Upper lobe of left lung (tissue), 6 donors: ENCODE measurements at regions not wholly inside any gene's neighbourhood (a gene's known extent, or its start where the extent isn't known, plus 50 kb on each side); places are given as distances from the start of the nearest gene placed in this dataset.

Source experiments
- ATAC-seq, 2 donors: fragments of 200-7000 bp; cut with Tn5 transposase; one replicate each; pipeline ENCODE4 v1.9.1; 2022; ENCODE audit warnings: mild to moderate bottlenecking in 2 of 2, moderate library complexity in 2 of 2; ENCODE audit not compliant: low FRiP score in 2 of 2
- DNase-seq, 2 donors: peaks; one replicate each; pipeline ENCODE4 v3.0.0-alpha.2; 2019 to 2020
- H3K27ac ChIP-seq, 4 donors: fragments of 200-600 bp; sonication (generic); one replicate each; pipeline ENCODE4 v1.5.1; 2016 to 2019
- H3K27me3 ChIP-seq, 4 donors: fragments of 200-600 bp; sonication (generic); one replicate each; pipeline ENCODE4 v1.5.1; 2017 to 2019
- H3K36me3 ChIP-seq, 4 donors: fragments of 200-600 bp; sonication (generic); one replicate each; pipeline ENCODE4 v1.5.1; 2016 to 2019
- H3K4me1 ChIP-seq, 4 donors: fragments of 200-600 bp; sonication (generic); one replicate each; pipeline ENCODE4 v1.5.1; 2018 to 2019
- H3K4me3 ChIP-seq, 4 donors: fragments of 200-600 bp; sonication (generic); one replicate each; pipeline ENCODE4 v1.5.1; 2017 to 2019; ENCODE audit warnings: mild to moderate bottlenecking in 2 of 4, moderate library complexity in 1 of 4
- H3K9me3 ChIP-seq, 4 donors: fragments of 200-600 bp; sonication (generic); one replicate each; pipeline ENCODE4 v1.5.1; 2018 to 2019
- EP300 ChIP-seq, 4 donors: sonication (generic); formaldehyde crosslinking; IDR thresholded peaks; one replicate each; pipeline ENCODE4 v1.5.1; 2017; ENCODE audit warnings: antibody characterized with exemption in 4 of 4, control low read depth in 2 of 4
- POLR2A ChIP-seq, 4 donors: fragments of 450-650 bp; IDR thresholded peaks; one replicate each; pipeline ENCODE4 v1.5.1; 2016 to 2017; ENCODE audit warnings: antibody characterized with exemption in 4 of 4, mild to moderate bottlenecking in 2 of 4
- POLR2AphosphoS5 ChIP-seq, 2 donors: sonication (generic); formaldehyde crosslinking; IDR thresholded peaks; one replicate each; pipeline ENCODE4 v1.5.1; 2017; ENCODE audit warnings: antibody characterized with exemption in 2 of 2
- WGBS, 2 donors: methylation state at CpG; one replicate each; pipeline ENCODE4 v1.1.5; 2017 to 2018; 5-methylcytosine and 5-hydroxymethylcytosine counted together
- TF ChIP-seq, protein P1 (sequence below), 6 experiments: fragments of 450-650 bp in 4 of 6; fragments of 200-600 bp in 2 of 6; sonication (generic) in 2 of 6; IDR thresholded peaks; one replicate each; pipeline ENCODE4 v1.5.1; 2016 to 2019; ENCODE audit warnings: antibody characterized with exemption in 6 of 6
- donor health status: DM: no; HTN: no; CAD: no; lungs with moderate emphysema.
- donor health status: DM: no; HTN: yes; CAD: no; lungs with severe emphysema.

DNA sequence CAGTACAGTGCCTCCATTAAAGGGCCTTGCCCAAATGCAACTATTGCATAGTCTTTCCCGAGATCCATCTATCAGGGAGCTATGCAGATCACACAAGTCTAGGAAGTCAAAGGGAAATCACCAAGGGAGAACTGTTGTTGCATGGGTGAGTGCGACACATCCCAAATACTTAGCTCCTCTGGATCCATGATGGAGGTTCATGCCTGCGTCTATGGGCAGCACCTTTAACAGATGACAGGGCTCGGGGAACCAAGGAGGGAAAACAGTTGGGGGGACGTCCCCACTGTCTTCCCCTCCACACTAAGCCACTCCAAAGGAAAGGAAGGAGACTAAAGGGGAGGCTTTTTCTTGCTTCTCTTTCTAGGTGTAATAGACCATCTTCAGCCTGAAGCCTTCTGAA is 552.8 kb upstream of the PKDCC start:
- Histone ChIP-seq H3K4me3 (no peak overlapping the region), H3K27me3 (no peaks in the 10 kb centered on the region), H3K9me3 (peaks cover 15 to 54% (median 39%) of the 10 kb centered on the region in 4 donors), H3K4me1 (no peaks in the 10 kb centered on the region), H3K27ac (no peak overlapping the region), H3K36me3 (no peaks in the 10 kb centered on the region)
- DNase-seq, result no peak
- peak in 1 of 2 donors; percentile 48 for ATAC-seq
- TF ChIP-seq, protein P1, sequence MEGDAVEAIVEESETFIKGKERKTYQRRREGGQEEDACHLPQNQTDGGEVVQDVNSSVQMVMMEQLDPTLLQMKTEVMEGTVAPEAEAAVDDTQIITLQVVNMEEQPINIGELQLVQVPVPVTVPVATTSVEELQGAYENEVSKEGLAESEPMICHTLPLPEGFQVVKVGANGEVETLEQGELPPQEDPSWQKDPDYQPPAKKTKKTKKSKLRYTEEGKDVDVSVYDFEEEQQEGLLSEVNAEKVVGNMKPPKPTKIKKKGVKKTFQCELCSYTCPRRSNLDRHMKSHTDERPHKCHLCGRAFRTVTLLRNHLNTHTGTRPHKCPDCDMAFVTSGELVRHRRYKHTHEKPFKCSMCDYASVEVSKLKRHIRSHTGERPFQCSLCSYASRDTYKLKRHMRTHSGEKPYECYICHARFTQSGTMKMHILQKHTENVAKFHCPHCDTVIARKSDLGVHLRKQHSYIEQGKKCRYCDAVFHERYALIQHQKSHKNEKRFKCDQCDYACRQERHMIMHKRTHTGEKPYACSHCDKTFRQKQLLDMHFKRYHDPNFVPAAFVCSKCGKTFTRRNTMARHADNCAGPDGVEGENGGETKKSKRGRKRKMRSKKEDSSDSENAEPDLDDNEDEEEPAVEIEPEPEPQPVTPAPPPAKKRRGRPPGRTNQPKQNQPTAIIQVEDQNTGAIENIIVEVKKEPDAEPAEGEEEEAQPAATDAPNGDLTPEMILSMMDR (IDR thresholded peaks at IDR 0.05), result no peak
- TF ChIP-seq POLR2A (IDR thresholded peaks at IDR 0.05) (no peak), POLR2AphosphoS5 (IDR thresholded peaks at IDR 0.05) (no peak), EP300 (IDR thresholded peaks at IDR 0.05) (no peak)
- WGBS, 2 donors, result 69 to 74% methylated on average over 5 of the region's 5 CpGs

DNA sequence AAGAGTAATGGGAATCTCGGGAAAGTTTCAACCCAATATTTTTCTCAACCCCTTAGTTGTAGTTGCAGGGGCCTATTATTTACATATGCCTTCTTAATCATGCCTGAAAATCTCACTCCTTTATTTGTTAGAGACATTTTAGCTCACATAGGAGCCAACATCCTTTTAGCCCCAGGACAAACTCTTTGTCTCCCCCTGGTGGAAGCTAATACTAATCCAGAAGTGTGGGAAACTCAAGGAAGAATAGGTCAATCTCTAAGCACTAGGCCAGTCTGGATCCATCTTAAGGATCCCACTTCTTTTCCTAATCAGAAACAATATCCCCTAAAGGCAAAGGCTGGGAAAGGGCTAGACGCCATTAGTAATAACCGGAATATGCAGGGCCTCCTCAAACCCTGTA is 550.9 kb upstream of the PKDCC start:
- Histone ChIP-seq H3K4me1 (no peaks in the 10 kb centered on the region), H3K27me3 (no peaks in the 10 kb centered on the region), H3K36me3 (no peaks in the 10 kb centered on the region), H3K4me3 (no peak overlapping the region), H3K9me3 (peaks cover 15 to 64% (median 48%) of the 10 kb centered on the region in 4 donors), H3K27ac (no peak overlapping the region)
- ATAC-seq (no peak), DNase-seq (no peak)
- 96 to 98% methylated on average over 3 of the region's 3 CpGs for WGBS, 2 donors
- TF ChIP-seq POLR2AphosphoS5 (IDR thresholded peaks at IDR 0.05) (no peak), EP300 (IDR thresholded peaks at IDR 0.05) (no peak), POLR2A (IDR thresholded peaks at IDR 0.05) (no peak)
- TF ChIP-seq, protein P1 (IDR thresholded peaks at IDR 0.05), result no peak

DNA sequence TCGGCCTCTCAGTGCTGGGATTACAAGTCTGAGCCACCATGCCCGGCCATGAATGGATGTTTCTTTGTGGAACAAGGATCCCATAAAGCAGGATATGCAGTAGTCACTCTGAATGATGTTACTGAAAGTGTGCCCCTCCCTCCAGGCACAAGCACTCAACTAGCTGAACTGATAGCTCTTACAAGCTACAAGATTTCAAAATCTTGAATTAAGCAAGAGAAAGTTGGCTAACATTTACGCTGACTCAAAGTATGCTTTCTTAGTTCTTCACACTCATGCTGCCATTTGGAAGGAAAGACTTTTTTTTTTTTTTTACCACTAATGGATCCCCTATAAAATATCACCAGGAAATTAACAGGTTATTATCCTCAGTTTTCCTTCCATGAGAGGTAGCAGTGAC is 549.0 kb upstream of the PKDCC start:
- ATAC-seq (no peak), DNase-seq (no peak)
- H3K36me3 ChIP-seq, result no peaks in the 10 kb centered on the region
- TF ChIP-seq EP300 (IDR thresholded peaks at IDR 0.05), result no peak
- TF ChIP-seq, protein P1 (IDR thresholded peaks at IDR 0.05), result no peak
- TF ChIP-seq POLR2A (IDR thresholded peaks at IDR 0.05), result no peak
- no peak for TF ChIP-seq POLR2AphosphoS5 (IDR thresholded peaks at IDR 0.05)
- no peak overlapping the region for H3K27ac ChIP-seq
- H3K27me3 ChIP-seq, result no peaks in the 10 kb centered on the region
- no peaks in the 10 kb centered on the region for H3K4me1 ChIP-seq
- H3K9me3 ChIP-seq, result peaks cover 15 to 59% (median 47%) of the 10 kb centered on the region in 4 donors
- 69 to 73% methylated on average over 3 of the region's 3 CpGs for WGBS, 2 donors
- H3K4me3 ChIP-seq, result no peak overlapping the region

DNA sequence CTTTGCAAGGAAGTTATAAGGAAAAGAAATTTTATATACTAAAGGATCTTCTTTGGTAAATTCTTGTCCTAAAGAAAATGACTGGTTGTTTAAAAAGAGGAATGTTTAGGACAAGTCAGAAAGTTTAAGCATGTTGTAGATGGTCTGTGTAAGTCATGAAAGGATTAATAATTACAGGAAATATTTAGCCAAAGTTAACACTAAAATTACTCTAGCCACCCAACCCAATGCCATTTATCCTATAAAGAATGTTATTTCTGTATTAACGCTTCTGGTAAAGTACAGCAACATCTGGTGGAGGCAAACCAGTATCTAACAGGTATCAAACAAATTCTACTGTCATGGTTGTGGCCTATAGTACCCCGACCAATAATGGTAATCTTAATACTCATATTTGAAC is 546.9 kb upstream of the PKDCC start:
- ATAC-seq (no peak), DNase-seq (no peak)
- Histone ChIP-seq H3K27ac (no peak overlapping the region), H3K4me3 (no peak overlapping the region), H3K27me3 (no peaks in the 10 kb centered on the region), H3K4me1 (no peaks in the 10 kb centered on the region), H3K36me3 (no peaks in the 10 kb centered on the region), H3K9me3 (peaks cover 0 to 38% (median 26%) of the 10 kb centered on the region in 4 donors)
- no peak for TF ChIP-seq POLR2AphosphoS5 (IDR thresholded peaks at IDR 0.05)
- WGBS, 2 donors, result 77 to 78% methylated on average over 2 of the region's 2 CpGs

DNA sequence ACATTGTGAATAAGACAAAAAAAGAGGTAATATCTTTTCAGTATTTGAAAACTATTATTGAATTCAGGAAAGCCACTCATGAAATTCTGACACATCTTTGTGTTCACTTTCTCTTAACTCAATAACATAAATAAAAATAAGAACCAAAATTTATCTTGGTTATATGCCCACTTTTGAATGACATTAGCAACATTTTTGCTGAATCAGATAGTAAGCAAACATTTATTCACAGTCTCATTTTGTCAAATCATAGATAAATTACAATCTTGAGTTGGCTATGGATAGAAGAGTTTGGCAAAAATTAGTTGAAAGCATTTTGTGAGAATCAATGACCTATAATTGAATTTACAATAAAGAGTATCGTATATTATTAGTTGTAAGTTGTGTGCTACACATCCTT is 545.1 kb upstream of the PKDCC start:
- Histone ChIP-seq H3K27me3 (no peaks in the 10 kb centered on the region), H3K4me1 (no peaks in the 10 kb centered on the region), H3K36me3 (no peaks in the 10 kb centered on the region), H3K4me3 (no peak overlapping the region), H3K27ac (no peak overlapping the region), H3K9me3 (peaks cover 0 to 22% (median 10%) of the 10 kb centered on the region in 4 donors)
- no peak for DNase-seq
- WGBS, 2 donors, result 43 to 91% methylated on average over 1 of the region's 1 CpG
- ATAC-seq, result no peak
- TF ChIP-seq POLR2A (IDR thresholded peaks at IDR 0.05) (no peak), POLR2AphosphoS5 (IDR thresholded peaks at IDR 0.05) (no peak), EP300 (IDR thresholded peaks at IDR 0.05) (no peak)
- TF ChIP-seq, protein P1 (IDR thresholded peaks at IDR 0.05), result no peak
